GM13977 (cell line): ENCODE measurements at regions not wholly inside any gene's neighbourhood (a gene's known extent, or its start where the extent isn't known, plus 50 kb on each side); places are given as distances from the start of the nearest gene placed in this dataset.

Experiments
- DNase-seq: peaks from one replicate; pipeline ENCODE4 v3.0.0; 2012; ENCODE audit warnings: low spot score
- CTCF ChIP-seq: IDR thresholded peaks from 2 replicates; pipeline ENCODE4 v1.5.1; 2012; ENCODE audit warnings: mild to moderate bottlenecking, control low read depth; ENCODE audit not compliant: insufficient read depth; ENCODE audit errors: extremely low read depth, missing control alignments
- in situ Hi-C: fragments of 300-500 bp; cut with MboI; formaldehyde crosslinking; loops from one replicate; pipeline ENCODE4 v1.12.0; 2022; ENCODE audit warnings: low sequenced_read_pairs, low pct_unique_long_range_greater_than_20kb, mixed read lengths, inconsistent platforms; ENCODE audit not compliant: unreplicated experiment

DNA sequence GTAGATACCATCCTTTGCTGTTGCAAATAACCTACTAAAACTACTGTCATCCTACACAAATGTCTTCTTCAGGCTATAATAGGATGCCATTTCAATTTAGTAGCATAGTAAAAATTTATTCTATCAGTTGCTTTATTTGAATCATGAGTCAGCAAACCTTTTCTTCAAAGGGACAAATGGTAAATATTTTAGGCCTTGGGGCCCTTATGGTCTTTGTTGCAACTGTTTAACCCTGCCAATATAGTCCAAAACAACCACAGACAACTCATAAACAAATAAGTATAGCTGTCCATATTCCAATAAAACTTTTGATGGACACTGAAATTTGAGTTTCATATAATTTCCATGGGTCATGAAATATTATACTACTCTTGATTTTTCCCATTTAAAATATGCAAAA is 54.0 kb upstream of the CCBE1 start:
- TF ChIP-seq CTCF = no peak
- in situ Hi-C loops = no loop called here
- DNase-seq = no peak

DNA sequence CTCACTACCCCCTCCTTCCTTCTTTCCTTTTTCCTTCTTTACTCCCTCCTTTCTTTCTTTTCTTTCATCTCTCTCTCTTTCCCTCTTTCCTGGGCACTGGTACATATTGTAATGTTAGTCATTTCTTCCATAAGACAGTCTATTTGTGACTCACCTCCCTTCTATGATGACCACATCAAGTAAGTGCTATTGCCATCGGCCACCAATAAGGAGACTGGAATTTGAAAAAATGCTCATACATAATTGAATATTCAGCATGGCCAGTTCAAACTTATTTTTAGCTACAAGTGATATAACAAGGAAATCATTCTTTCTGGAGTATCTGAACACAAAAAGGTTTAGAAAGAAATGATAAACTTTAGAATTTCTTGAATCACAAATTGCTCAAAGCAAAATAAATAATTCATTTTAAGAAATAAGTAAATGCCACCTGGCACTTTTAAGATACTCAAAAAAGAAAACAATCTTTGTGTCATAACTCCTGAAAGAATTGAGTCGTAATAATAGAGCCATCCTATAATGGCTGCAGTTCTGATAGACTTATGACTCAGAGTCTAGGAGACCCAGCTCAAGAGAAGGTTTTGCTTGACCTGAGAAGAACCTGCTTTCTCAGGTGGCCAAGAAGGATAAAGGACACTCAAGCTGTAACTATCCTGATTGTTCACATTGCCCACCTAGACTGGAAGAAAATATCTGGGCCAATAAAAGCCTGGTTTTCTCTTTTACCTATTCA is 51.6 kb upstream of the CCBE1 start:
- in situ Hi-C loops = no loop called here
- no peak for TF ChIP-seq CTCF
- no peak for DNase-seq
